SK-N-SH (cell line): ENCODE measurements at regions not wholly inside any gene's neighbourhood (a gene's known extent, or its start where the extent isn't known, plus 50 kb on each side); places are given as distances from the start of the nearest gene placed in this dataset.
A peak's percentile ranks its signal among the peaks of the same experiment; 100 is the strongest.

Experiments
- CTCF ChIA-PET: fragments of 300-600, 350-600 bp; formaldehyde crosslinking; extraction: SDS; loops from one replicate; lab custom pipeline; 2021; lab: Yijun Ruan, JAX
- POLR2A ChIA-PET: fragments of 350-600 bp; sonication (Branson Sonifier 250); formaldehyde crosslinking; extraction: SDS; loops from one replicate; lab custom pipeline; 2020; ENCODE audit warnings: antibody characterized with exemption, inconsistent platforms; lab: Yijun Ruan, JAX
- DNase-seq: peaks from one replicate; pipeline ENCODE4 v3.0.0; 2012
- H2AFZ ChIP-seq: fragments of 200-600 bp; sonication (generic); 2 replicates; pipeline ENCODE4 v1.8.1; 2016; ENCODE audit warnings: antibody characterized with exemption, mild to moderate bottlenecking, low read depth
- H3F3A ChIP-seq: fragments of 200-600 bp; sonication (generic); replicated peaks from 2 replicates; pipeline ENCODE3; 2016; ENCODE audit warnings: antibody characterized with exemption, mild to moderate bottlenecking; ENCODE audit not compliant: insufficient read depth
- H3K27ac ChIP-seq, 2 experiments: fragments of 200-500 bp in 1 of 2; fragments of 200-600 bp in 1 of 2; sonication (Bioruptor generic) in 1 of 2; sonication (generic), shearing (Covaris generic) in 1 of 2; 2 replicates each; pipeline versions ENCODE4 v1.5.1 to v1.6.1; 2014 to 2016; ENCODE audit warnings: low read depth in 2 of 2, inconsistent platforms in 1 of 2, low read length in 1 of 2, mild to moderate bottlenecking in 1 of 2, mixed read lengths in 1 of 2
- H3K27me3 ChIP-seq: fragments of 200-600 bp; sonication (generic), shearing (Covaris generic); 2 replicates; pipeline ENCODE4 v1.6.1; 2016; ENCODE audit warnings: mixed run types; ENCODE audit not compliant: insufficient read depth
- H3K36me3 ChIP-seq, 2 experiments: fragments of 200-500 bp in 1 of 2; fragments of 200-600 bp in 1 of 2; sonication (Bioruptor generic) in 1 of 2; sonication (generic) in 1 of 2; replicated peaks in 1 of 2; 2 replicates each; pipeline versions ENCODE3 to v1.5.1; 2014 to 2016; ENCODE audit warnings: low read length in 1 of 2, mild to moderate bottlenecking in 1 of 2; ENCODE audit not compliant: insufficient read depth in 2 of 2, control insufficient read depth in 1 of 2
- H3K4me1 ChIP-seq, 2 experiments: fragments of 200-500 bp in 1 of 2; fragments of 200-600 bp in 1 of 2; sonication (Bioruptor generic) in 1 of 2; sonication (generic), shearing (Covaris generic) in 1 of 2; 2 replicates each; pipeline versions ENCODE4 v1.5.1 to v1.6.1; 2014 to 2016; ENCODE audit warnings: low read depth in 1 of 2, low read length in 1 of 2, mixed run types in 1 of 2; ENCODE audit not compliant: insufficient read depth in 2 of 2, control insufficient read depth in 1 of 2
- H3K4me2 ChIP-seq: fragments of 200-600 bp; sonication (generic), shearing (Covaris generic); 2 replicates; pipeline ENCODE4 v1.6.1; 2017; ENCODE audit warnings: mixed run types
- H3K4me3 ChIP-seq, 2 experiments: fragments of 200-500 bp in 1 of 2; fragments of 200-600 bp in 1 of 2; sonication (Bioruptor generic) in 1 of 2; sonication (generic), shearing (Covaris generic) in 1 of 2; 2 replicates each; pipeline versions ENCODE4 v1.5.1 to v1.8.1; 2014 to 2016; ENCODE audit warnings: low read depth in 2 of 2, inconsistent platforms in 1 of 2, low read length in 1 of 2, mild to moderate bottlenecking in 1 of 2, mixed read lengths in 1 of 2, moderate library complexity in 1 of 2
- H3K79me2 ChIP-seq: fragments of 200-600 bp; sonication (generic); 2 replicates; pipeline ENCODE4 v1.8.1; 2017; ENCODE audit warnings: mild to moderate bottlenecking; ENCODE audit not compliant: insufficient read depth
- H3K9ac ChIP-seq: fragments of 200-600 bp; sonication (generic); 2 replicates; pipeline ENCODE4 v1.6.1; 2017; ENCODE audit warnings: mixed run types
- H3K9me2 ChIP-seq: fragments of 200-600 bp; sonication (generic); 2 replicates; pipeline ENCODE4 v1.6.1; 2017; ENCODE audit warnings: mixed run types
- H3K9me3 ChIP-seq: fragments of 200-600 bp; sonication (generic); 2 replicates; pipeline ENCODE4 v1.6.1; 2017; ENCODE audit warnings: mixed run types, mild to moderate bottlenecking, moderate library complexity
- H4K20me1 ChIP-seq: fragments of 200-600 bp; sonication (generic); 2 replicates; pipeline ENCODE4 v1.6.1; 2017; ENCODE audit warnings: mild to moderate bottlenecking, mixed run types; ENCODE audit not compliant: insufficient read depth
- CHD2 ChIP-seq: fragments of 150-350 bp; IDR thresholded peaks from 2 replicates; pipeline ENCODE4 v1.6.1; 2018; ENCODE audit warnings: low read length; ENCODE audit not compliant: partially characterized antibody
- CTCF ChIP-seq: fragments of 200-600 bp; sonication (generic); IDR thresholded peaks from 2 replicates; pipeline ENCODE4 v1.6.1; 2017; ENCODE audit warnings: antibody characterized with exemption, mild to moderate bottlenecking, moderate library complexity
- EZH2phosphoT487 ChIP-seq: fragments of 200-600 bp; sonication (generic); IDR thresholded peaks from 2 replicates; pipeline ENCODE4 v1.6.1; 2017; ENCODE audit warnings: low read depth, mixed run types, mild to moderate bottlenecking, antibody characterized with exemption, moderate library complexity, borderline replicate concordance
- FOSL2 ChIP-seq: IDR thresholded peaks from 2 replicates; pipeline ENCODE4 v1.4.0; 2012; ENCODE audit warnings: low read depth, mild to moderate bottlenecking, moderate library complexity, borderline replicate concordance
- FOXJ3 ChIP-seq: sonication (generic); formaldehyde crosslinking; IDR thresholded peaks from 2 replicates; pipeline ENCODE4 v1.5.1; 2020; ENCODE audit warnings: mild to moderate bottlenecking, missing genetic modification reagents
- MAX ChIP-seq: IDR thresholded peaks from 2 replicates; pipeline ENCODE4 v1.4.0; 2012; ENCODE audit warnings: low read depth
- MEF2A ChIP-seq: IDR thresholded peaks from 2 replicates; pipeline ENCODE4 v1.4.0; 2012; ENCODE audit warnings: low read depth, borderline replicate concordance
- NFIC ChIP-seq: IDR thresholded peaks from 2 replicates; pipeline ENCODE4 v1.4.0; 2012; ENCODE audit warnings: borderline replicate concordance
- NRF1 ChIP-seq: IDR thresholded peaks from 2 replicates; pipeline ENCODE4 v1.6.1; 2012; ENCODE audit warnings: low read depth, mild to moderate bottlenecking, low read length
- POLR2AphosphoS5 ChIP-seq: IDR thresholded peaks from 2 replicates; pipeline ENCODE4 v1.6.1; 2012; ENCODE audit warnings: low read depth, low read length
- RAD21 ChIP-seq: IDR thresholded peaks from 2 replicates; pipeline ENCODE4 v1.6.1; 2012; ENCODE audit warnings: mild to moderate bottlenecking, low read length
- RCOR1 ChIP-seq: fragments of 150-350 bp; IDR thresholded peaks from 2 replicates; pipeline ENCODE4 v1.6.1; 2017; ENCODE audit warnings: antibody characterized with exemption, low read length
- RXRA ChIP-seq: IDR thresholded peaks from 2 replicates; pipeline ENCODE4 v1.4.0; 2012; ENCODE audit warnings: low read depth, mild to moderate bottlenecking, borderline replicate concordance
- SIN3A ChIP-seq: IDR thresholded peaks from 2 replicates; pipeline ENCODE4 v1.6.1; 2012; ENCODE audit warnings: low read depth, mild to moderate bottlenecking, low read length, moderate library complexity, borderline replicate concordance
- TAF1 ChIP-seq: IDR thresholded peaks from 2 replicates; pipeline ENCODE4 v1.6.1; 2012; ENCODE audit warnings: low read depth, mild to moderate bottlenecking, low read length, moderate library complexity, borderline replicate concordance
- TCF12 ChIP-seq: IDR thresholded peaks from 2 replicates; pipeline ENCODE4 v1.4.0; 2012
- USF2 ChIP-seq: fragments of 150-350 bp; IDR thresholded peaks from 2 replicates; pipeline ENCODE4 v1.6.1; 2017; ENCODE audit warnings: antibody characterized with exemption, low read length, low read depth, borderline replicate concordance
- YY1 ChIP-seq: IDR thresholded peaks from 2 replicates; pipeline ENCODE4 v1.4.0; 2012; ENCODE audit warnings: low read depth, mild to moderate bottlenecking
- WGBS: methylation state at CpG from one replicate; pipeline ENCODE4 v1.1.6; 2017; ENCODE audit warnings: low lambda C conversion rate; 5-methylcytosine and 5-hydroxymethylcytosine counted together
- TF ChIP-seq, protein P1 (sequence below): fragments of 150-350 bp; IDR thresholded peaks from 2 replicates; pipeline ENCODE4 v1.6.1; 2016; ENCODE audit warnings: mild to moderate bottlenecking, low read depth, low read length

DNA sequence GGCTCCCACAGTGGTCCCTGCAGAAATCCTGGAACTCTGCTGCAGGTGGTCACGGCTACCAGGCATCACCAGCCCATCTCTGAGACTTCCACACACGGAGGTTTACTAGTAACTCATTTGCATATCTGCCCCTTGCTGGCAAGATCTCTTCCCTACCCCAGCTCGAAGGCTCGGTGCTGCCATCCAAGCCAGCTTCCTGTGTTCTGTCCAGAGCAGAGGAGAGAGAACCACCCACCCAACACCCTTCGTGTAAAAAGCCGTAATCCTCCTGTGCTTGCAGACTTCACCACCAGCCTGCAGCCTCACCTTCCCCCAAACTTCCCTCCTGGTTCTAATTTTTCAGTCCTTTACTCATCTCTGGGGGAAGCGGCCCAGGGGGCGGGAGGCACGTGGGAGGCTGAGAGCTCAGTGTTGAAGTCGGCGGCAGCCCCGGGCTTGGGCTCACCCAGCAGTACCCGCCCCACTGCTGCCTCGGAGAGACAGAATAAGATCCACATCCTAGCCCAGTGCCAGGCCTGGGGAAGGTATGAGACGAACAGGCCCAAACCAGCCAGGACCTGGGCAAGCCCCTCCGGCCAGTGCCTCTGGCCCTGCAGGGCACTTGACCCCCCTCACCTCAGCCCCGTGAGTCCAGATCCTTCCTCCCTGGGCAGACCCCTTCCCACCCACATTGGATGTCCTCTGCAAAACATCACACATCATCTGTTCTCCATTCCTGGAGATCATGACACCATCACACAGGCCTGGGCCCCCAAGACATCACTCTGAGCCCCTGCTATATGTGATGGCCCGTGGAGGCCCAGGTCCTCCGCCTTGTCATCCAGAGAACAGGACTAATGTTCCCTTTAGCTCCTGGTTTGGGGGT is 145.8 kb upstream of the ID2 start:
- H3K4me3 ChIP-seq: no peak overlapping the region
- no peak overlapping the region for H3K9ac ChIP-seq
- ChIA-PET CTCF (interaction anchor here (0.9 to 3.2 kb wide), 4 partner anchors 9 to 1109 kb away, joined by 3 to 12 read pairs (median 4); no protein-coding TSS in a partner anchor), POLR2A (interaction anchor here (1.1 to 11.0 kb wide), 2 partner anchors 10 to 144 kb away, joined by 4 to 154 read pairs; partner anchors contain the start of gene ID2)
- no peaks in the 10 kb centered on the region for H3K9me2 ChIP-seq
- no peaks in the 10 kb centered on the region for H4K20me1 ChIP-seq
- 83% methylated on average over 19 of the region's 19 CpGs for WGBS
- TF ChIP-seq NRF1: no peak
- peak; percentile 85; the same call in 1 of the 2 replicates for TF ChIP-seq FOXJ3 (CRISPR knock-in tag)
- TF ChIP-seq EZH2phosphoT487: no peak
- H3K79me2 ChIP-seq: no peaks in the 10 kb centered on the region
- H3K9me3 ChIP-seq: no peaks in the 10 kb centered on the region
- H3F3A ChIP-seq: no peaks in the 10 kb centered on the region
- no peak overlapping the region for H2AFZ ChIP-seq
- DNase-seq: peak; percentile 58
- peaks cover 4 to 69% of the 10 kb centered on the region in 2 experiments; a peak in 3 of 4 replicates for H3K4me1 ChIP-seq
- no peaks in the 10 kb centered on the region for H3K36me3 ChIP-seq
- H3K4me2 ChIP-seq: no peak overlapping the region
- H3K27ac ChIP-seq: peak overlapping the region in 1 of 2 experiments; percentile 86; a peak in 2 of 4 replicates
- H3K27me3 ChIP-seq: no peaks in the 10 kb centered on the region

DNA sequence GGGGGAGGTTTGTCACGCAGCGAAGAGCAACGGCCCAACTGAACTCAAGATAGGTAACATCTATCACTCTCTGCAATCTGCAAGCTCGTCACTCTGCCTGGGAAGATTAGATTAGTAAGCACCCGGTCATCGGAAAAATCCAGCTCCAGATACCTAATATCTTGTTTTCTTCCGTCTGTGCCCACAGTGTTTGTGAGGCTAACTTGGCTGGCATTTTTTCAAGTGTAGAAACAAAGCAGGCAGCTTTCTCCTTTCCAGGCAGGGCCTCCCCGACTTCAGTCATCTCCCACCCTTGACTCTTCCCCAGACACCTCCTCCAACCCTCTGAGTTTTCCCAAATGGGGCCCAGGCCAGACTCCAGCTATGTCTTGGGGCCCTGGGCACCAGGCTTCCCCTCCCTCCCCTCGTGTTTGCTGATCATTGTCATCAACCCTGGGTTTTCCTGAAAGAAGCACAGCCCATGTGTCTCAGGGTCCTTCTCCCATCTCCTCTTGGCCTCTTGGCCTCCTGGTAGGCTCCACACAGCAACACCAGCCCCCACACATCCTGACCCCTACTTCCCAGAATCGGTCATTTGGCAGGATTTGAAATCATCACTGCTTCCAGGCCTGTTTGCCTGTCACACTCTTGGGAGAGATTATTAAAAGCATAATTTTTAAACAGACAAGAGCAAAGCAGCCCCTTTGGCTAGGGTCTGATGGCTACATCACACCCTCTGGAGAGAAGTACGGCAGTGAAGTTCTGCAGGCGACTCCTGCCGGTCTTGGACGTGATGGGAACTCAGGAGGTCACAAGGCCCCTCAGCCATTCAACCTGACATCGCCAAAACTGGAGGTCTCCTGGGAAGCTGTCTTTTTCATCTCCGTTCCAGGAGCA is 144.9 kb upstream of the ID2 start:
- peak; percentile 74 for DNase-seq
- ChIA-PET POLR2A (interaction anchor here (0.8 to 11.0 kb wide), 4 partner anchors 8 to 148 kb away, joined by 3 to 154 read pairs (median 6); partner anchors contain the start of gene ID2), CTCF (interaction anchor here (0.6 to 3.2 kb wide), 8 partner anchors 8 to 1440 kb away, joined by 3 to 12 read pairs (median 4); no protein-coding TSS in a partner anchor)
- H3K27ac ChIP-seq: peak overlapping the region in 1 of 2 experiments; percentile 86; a peak in 2 of 4 replicates
- H3K4me3 ChIP-seq: no peak overlapping the region
- no peak overlapping the region for H3K9ac ChIP-seq
- no peaks in the 10 kb centered on the region for H3K9me3 ChIP-seq
- no peaks in the 10 kb centered on the region for H3K36me3 ChIP-seq
- no peak overlapping the region for H2AFZ ChIP-seq
- WGBS: 57% methylated on average over 16 of the region's 16 CpGs
- H3K79me2 ChIP-seq: no peaks in the 10 kb centered on the region
- no peaks in the 10 kb centered on the region for H3K9me2 ChIP-seq
- H3K4me1 ChIP-seq: peaks cover 4 to 77% of the 10 kb centered on the region in 2 experiments; a peak in 3 of 4 replicates
- H3K4me2 ChIP-seq: no peak overlapping the region
- no peaks in the 10 kb centered on the region for H3F3A ChIP-seq
- no peaks in the 10 kb centered on the region for H4K20me1 ChIP-seq
- no peaks in the 10 kb centered on the region for H3K27me3 ChIP-seq
- TF ChIP-seq FOSL2 (peak; percentile 20; the same call in 1 of the 2 replicates), TCF12 (peak; percentile 54), RXRA (no peak), EZH2phosphoT487 (no peak), SIN3A (no peak), YY1 (no peak), MEF2A (no peak), NFIC (peak; percentile 43; the same call in 1 of the 2 replicates), CTCF (no peak), NRF1 (no peak), CHD2 (peak; percentile 40), POLR2AphosphoS5 (no peak), MAX (0 out of 2 replicates have a peak, but pooled peaks have one; percentile 17), RCOR1 (no peak; the same call in 1 of the 2 replicates), RAD21 (0 out of 2 replicates have a peak, but pooled peaks have one; percentile 15), USF2 (no peak), TAF1 (no peak)
- TF ChIP-seq, protein P1, sequence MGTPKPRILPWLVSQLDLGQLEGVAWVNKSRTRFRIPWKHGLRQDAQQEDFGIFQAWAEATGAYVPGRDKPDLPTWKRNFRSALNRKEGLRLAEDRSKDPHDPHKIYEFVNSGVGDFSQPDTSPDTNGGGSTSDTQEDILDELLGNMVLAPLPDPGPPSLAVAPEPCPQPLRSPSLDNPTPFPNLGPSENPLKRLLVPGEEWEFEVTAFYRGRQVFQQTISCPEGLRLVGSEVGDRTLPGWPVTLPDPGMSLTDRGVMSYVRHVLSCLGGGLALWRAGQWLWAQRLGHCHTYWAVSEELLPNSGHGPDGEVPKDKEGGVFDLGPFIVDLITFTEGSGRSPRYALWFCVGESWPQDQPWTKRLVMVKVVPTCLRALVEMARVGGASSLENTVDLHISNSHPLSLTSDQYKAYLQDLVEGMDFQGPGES: no peak
